SK-N-MC (cell line): ENCODE measurements at regions not wholly inside any gene's neighbourhood (a gene's known extent, or its start where the extent isn't known, plus 50 kb on each side); places are given as distances from the start of the nearest gene placed in this dataset.

Experiments
- EZH2 ChIP-seq: fragments of 200-600 bp; sonication (generic); IDR thresholded peaks from one replicate; pipeline ENCODE4 v1.6.1; 2017; ENCODE audit warnings: antibody characterized with exemption
- FOXP2 ChIP-seq: optimal IDR thresholded peaks from 2 replicates; pipeline ENCODE3; 2011; ENCODE audit warnings: mild to moderate bottlenecking, moderate library complexity; ENCODE audit not compliant: insufficient read depth; ENCODE audit errors: extremely low read length, control extremely low read depth
- POLR2AphosphoS5 ChIP-seq: IDR thresholded peaks from 2 replicates; pipeline ENCODE4 v1.6.1; 2012; ENCODE audit warnings: mild to moderate bottlenecking, low read depth, low read length, borderline replicate concordance

- TF ChIP-seq EZH2 = no peak
- no peak for TF ChIP-seq POLR2AphosphoS5
- TF ChIP-seq FOXP2 = no peak
These were observed 153.0 kb upstream of the STX18 start for GRCh38 chr4:4694827-4695226.
